Gastroesophageal sphincter (tissue), 4 donors: ENCODE measurements at regions not wholly inside any gene's neighbourhood (a gene's known extent, or its start where the extent isn't known, plus 50 kb on each side); places are given as distances from the start of the nearest gene placed in this dataset.
"Not testable (repeated sequence)": the region's sequence is repeated elsewhere in the genome, so short reads cannot be mapped to it uniquely, and the experiment has no call there.

Experiments used
- ATAC-seq: fragments of 150-250 bp; one replicate; pipeline ENCODE4 v1.9.1; 2016; ENCODE audit warnings: mild to moderate bottlenecking, moderate library complexity
- H3K27ac ChIP-seq, 4 donors: fragments of 200-600 bp; sonication (generic) in 3 of 4; 1 replicate in 3 of 4; 2 replicates in 1 of 4; pipeline ENCODE4 v1.5.1; 2016 to 2019
- H3K27me3 ChIP-seq: fragments of 200-600 bp; sonication (generic); one replicate; pipeline ENCODE4 v1.5.1; 2019
- H3K36me3 ChIP-seq, 2 donors: fragments of 200-600 bp; sonication (generic); one replicate each; pipeline ENCODE4 v1.5.1; 2019; ENCODE audit warnings: control low read depth in 1 of 2
- H3K4me1 ChIP-seq, 3 donors: fragments of 200-600 bp; sonication (generic); 1 replicate in 2 of 3; 2 replicates in 1 of 3; pipeline ENCODE4 v1.5.1; 2016 to 2019; ENCODE audit warnings: control low read depth in 2 of 3
- H3K4me3 ChIP-seq, 2 donors: fragments of 200-600 bp; sonication (generic); one replicate each; pipeline ENCODE4 v1.5.1; 2019; ENCODE audit warnings: mild to moderate bottlenecking in 1 of 2, moderate library complexity in 1 of 2
- H3K9me3 ChIP-seq, 3 donors: fragments of 200-600 bp; sonication (generic); one replicate each; pipeline ENCODE4 v1.5.1; 2017 to 2019; ENCODE audit warnings: control low read depth in 2 of 3
- EP300 ChIP-seq: sonication (generic); formaldehyde crosslinking; IDR thresholded peaks from one replicate; pipeline ENCODE4 v1.6.1; 2017; ENCODE audit warnings: antibody characterized with exemption, mild to moderate bottlenecking
- POLR2A ChIP-seq, 2 donors: fragments of 450-650 bp; IDR thresholded peaks; one replicate each; pipeline ENCODE4 v1.6.1; 2017; ENCODE audit warnings: antibody characterized with exemption in 2 of 2, mild to moderate bottlenecking in 2 of 2, moderate library complexity in 1 of 2
- POLR2AphosphoS5 ChIP-seq: sonication (generic); formaldehyde crosslinking; IDR thresholded peaks from one replicate; pipeline ENCODE4 v1.6.1; 2017; ENCODE audit warnings: antibody characterized with exemption
- WGBS, 2 donors: methylation state at CpG; one replicate each; pipeline ENCODE4 v1.1.5; 2018; ENCODE audit warnings: low coverage in 1 of 2; 5-methylcytosine and 5-hydroxymethylcytosine counted together
- TF ChIP-seq, protein P1 (sequence below), 4 experiments: fragments of 200-600 bp in 2 of 4; fragments of 450-650 bp in 2 of 4; sonication (generic) in 1 of 4; IDR thresholded peaks; one replicate each; pipeline ENCODE4 v1.5.1; 2017 to 2019; ENCODE audit warnings: antibody characterized with exemption in 4 of 4, mild to moderate bottlenecking in 2 of 4, moderate library complexity in 2 of 4

DNA sequence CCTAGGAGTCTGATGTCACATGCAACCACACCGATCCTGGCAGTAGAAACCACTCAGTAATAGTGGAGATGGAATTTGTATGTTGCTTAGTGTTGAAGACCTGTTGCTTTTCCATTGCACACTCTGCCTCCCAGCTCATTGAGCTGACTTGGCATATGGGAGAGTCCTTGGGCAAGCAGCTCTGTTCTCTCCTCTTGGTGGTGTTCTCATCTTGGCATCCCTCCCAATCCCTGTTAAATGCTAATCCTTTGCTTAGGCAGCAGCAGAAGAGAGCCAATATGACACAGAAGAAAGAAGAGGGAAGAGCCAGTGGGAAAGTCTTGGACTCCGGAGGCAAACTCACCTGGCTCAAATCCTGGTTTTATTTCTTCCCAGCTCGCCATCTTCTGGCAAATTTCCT is 178.0 kb upstream of the CAND1 start:
- 29 to 53% methylated on average over 2 to 3 of the region's 3 CpGs for WGBS, 2 donors
- H3K36me3 ChIP-seq: no peaks in the 10 kb centered on the region
- H3K4me3 ChIP-seq: no peak overlapping the region
- no peaks in the 10 kb centered on the region for H3K27me3 ChIP-seq
- TF ChIP-seq POLR2AphosphoS5 (peak; percentile 11), POLR2A (IDR thresholded peaks at IDR 0.05) (no peak)
- ATAC-seq: peak; percentile 41
- H3K9me3 ChIP-seq: no peaks in the 10 kb centered on the region
- H3K4me1 ChIP-seq: peaks cover 0 to 9% (median 0%) of the 10 kb centered on the region in 3 donors
- no peak overlapping the region for H3K27ac ChIP-seq

DNA sequence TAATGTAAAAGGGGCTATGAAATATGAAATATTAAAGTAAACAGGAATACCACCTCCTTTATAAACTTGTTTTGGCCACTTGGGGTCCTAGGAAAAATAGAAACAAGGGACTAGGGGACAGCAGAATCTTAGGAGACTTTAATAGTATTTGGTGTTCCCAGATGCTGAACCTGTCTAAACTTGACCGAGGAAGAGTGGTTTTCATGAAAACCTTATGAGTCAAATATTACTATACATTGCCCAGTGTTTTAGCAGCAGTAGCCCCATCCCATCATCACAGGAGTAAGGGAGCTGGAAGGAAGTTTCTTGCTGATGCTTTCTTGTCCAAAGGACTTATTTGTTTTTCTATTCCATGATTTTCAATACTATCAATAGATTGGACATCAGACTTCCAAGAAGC is 177.5 kb upstream of the CAND1 start:
- TF ChIP-seq POLR2AphosphoS5 (no peak), EP300 (no peak), POLR2A (IDR thresholded peaks at IDR 0.05) (no peak)
- TF ChIP-seq, protein P1, sequence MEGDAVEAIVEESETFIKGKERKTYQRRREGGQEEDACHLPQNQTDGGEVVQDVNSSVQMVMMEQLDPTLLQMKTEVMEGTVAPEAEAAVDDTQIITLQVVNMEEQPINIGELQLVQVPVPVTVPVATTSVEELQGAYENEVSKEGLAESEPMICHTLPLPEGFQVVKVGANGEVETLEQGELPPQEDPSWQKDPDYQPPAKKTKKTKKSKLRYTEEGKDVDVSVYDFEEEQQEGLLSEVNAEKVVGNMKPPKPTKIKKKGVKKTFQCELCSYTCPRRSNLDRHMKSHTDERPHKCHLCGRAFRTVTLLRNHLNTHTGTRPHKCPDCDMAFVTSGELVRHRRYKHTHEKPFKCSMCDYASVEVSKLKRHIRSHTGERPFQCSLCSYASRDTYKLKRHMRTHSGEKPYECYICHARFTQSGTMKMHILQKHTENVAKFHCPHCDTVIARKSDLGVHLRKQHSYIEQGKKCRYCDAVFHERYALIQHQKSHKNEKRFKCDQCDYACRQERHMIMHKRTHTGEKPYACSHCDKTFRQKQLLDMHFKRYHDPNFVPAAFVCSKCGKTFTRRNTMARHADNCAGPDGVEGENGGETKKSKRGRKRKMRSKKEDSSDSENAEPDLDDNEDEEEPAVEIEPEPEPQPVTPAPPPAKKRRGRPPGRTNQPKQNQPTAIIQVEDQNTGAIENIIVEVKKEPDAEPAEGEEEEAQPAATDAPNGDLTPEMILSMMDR (IDR thresholded peaks at IDR 0.05): no peak

DNA sequence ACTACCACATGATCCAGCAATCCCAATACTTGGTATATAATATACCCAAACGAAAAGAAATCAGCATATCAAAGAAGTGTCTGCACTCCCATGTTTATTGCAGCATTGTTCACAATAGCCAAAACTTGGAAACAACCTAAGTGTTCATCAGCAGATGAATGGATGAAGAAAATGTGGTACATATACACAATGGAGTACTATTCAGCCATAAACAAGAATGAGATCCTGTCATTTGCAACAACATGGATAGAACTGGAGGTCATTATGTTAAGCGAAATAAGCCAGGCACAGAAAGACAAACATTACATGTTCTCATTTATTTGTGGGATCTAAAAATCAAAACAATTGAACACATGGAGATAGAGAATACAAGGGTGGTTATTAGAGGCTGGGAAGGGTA is 176.2 kb upstream of the CAND1 start:
- not testable (repeated sequence) for H3K9me3 ChIP-seq, H3K4me1 ChIP-seq, H3K36me3 ChIP-seq, H3K27me3 ChIP-seq, ATAC-seq, H3K27ac ChIP-seq, H3K4me3 ChIP-seq
- WGBS, 2 donors: 76% methylated on average over 2 of the region's 2 CpGs; no CpG with 5 or more reads in 1 of the 2 donors

More for the DNA sequence above, 177.5 kb upstream of the CAND1 start:
- Histone ChIP-seq H3K9me3 (no peaks in the 10 kb centered on the region), H3K4me3 (no peak overlapping the region), H3K27me3 (no peaks in the 10 kb centered on the region), H3K4me1 (peaks cover 0 to 9% (median 0%) of the 10 kb centered on the region in 3 donors), H3K27ac (no peak overlapping the region), H3K36me3 (no peaks in the 10 kb centered on the region)
- no peak for ATAC-seq
- 77 to 92% methylated on average over 1 of the region's 1 CpG for WGBS, 2 donors

DNA sequence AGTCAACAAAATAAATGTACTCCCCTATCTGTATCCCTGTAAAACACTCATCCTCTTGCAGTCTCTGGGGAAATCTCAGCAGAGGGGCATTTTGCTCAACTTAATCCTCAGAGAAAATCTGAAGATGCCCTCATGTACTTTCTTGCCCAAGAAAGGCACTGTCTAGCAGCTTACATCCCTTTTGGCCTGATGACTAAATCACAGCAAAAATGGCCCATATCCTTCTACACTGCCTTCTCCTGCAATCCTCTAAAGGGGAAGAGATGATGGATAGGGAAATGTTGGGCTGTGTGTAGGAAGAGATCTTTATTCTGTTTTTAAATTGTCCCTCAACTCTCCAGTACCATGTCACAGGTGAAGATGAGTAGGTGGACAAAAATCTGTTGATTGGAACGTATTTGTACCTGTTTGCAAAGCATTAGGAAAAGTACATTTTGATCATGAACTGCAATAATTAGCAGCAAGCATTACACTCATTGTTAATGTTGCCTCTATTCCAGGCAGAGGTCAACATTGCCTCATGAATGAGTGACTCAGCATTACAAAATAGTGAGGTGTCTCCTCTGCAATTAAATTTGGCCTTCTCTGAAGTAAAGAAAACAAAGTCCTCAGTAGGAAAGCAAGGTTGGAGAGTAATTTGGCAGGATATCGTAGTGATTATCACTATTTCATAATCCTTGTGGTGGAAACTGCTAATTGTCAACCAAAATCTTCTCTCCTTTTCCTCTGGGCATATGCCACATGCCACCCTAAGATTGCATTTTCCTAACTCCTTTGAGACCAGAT is 172.4 kb upstream of the CAND1 start:
- Histone ChIP-seq H3K27me3 (no peaks in the 10 kb centered on the region), H3K4me1 (peaks cover 0 to 2% (median under 1%) of the 10 kb centered on the region in 3 donors), H3K36me3 (no peaks in the 10 kb centered on the region), H3K4me3 (no peak overlapping the region), H3K9me3 (no peaks in the 10 kb centered on the region), H3K27ac (peak overlapping the region in 1 of 4 donors; percentile 13)
- ATAC-seq: peak; percentile 83
- WGBS, 2 donors: 56 to 62% methylated on average over 2 of the region's 2 CpGs
- TF ChIP-seq EP300 (no peak), POLR2AphosphoS5 (peak; percentile 74)

DNA sequence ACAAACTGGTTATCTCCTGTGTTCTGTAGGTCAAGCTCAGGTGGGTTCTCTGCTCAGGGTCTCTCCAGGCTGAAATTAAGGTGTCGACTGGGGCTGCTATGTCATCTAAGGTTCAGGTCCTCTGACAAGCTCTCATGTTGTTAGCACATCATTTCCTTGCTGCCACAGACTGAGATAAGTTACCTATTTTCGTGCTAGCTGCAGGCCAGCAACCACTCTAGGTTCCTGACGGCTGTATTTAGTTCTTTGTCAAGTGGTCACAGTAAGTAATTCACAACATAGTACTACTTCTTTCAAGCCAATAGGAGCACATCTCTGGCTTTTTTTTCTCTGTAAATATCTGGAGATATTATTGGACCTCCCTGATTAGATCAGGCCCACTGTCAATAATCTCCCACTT is 169.3 kb upstream of the CAND1 start:
- H3K27me3 ChIP-seq: no peaks in the 10 kb centered on the region
- peaks cover 0 to 2% (median 0%) of the 10 kb centered on the region in 3 donors for H3K4me1 ChIP-seq
- no peak overlapping the region for H3K4me3 ChIP-seq
- H3K27ac ChIP-seq: no peak overlapping the region
- no peaks in the 10 kb centered on the region for H3K9me3 ChIP-seq
- TF ChIP-seq POLR2A (IDR thresholded peaks at IDR 0.05) (no peak), EP300 (no peak), POLR2AphosphoS5 (no peak)
- TF ChIP-seq, protein P1 (IDR thresholded peaks at IDR 0.05): no peak
- WGBS, 2 donors: 76 to 87% methylated on average over 3 of the region's 3 CpGs
- no peaks in the 10 kb centered on the region for H3K36me3 ChIP-seq
- ATAC-seq: no peak

DNA sequence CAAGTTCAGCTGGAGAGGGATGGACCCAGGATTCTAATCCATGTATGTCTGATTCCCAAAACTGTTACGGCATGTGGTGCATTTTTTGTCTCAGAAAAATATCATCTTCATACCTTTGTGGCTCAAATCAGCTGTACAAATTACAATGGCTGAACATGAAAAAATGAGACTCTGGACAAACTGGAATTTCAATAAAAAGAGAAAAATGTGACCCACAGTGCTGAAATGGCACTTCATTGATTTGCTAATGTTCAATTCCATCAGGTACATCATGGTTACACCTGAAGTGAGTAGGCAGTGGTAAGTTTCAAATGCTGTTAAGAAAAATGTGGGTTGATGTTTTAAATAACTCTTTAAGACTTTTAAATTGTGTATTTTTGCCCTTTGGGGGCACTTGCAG is 165.6 kb upstream of the CAND1 start:
- no peaks in the 10 kb centered on the region for H3K27me3 ChIP-seq
- 83 to 100% methylated on average over 1 of the region's 1 CpG for WGBS, 2 donors
- H3K9me3 ChIP-seq: peaks cover 0 to 24% (median 0%) of the 10 kb centered on the region in 3 donors
- no peak overlapping the region for H3K4me3 ChIP-seq
- H3K27ac ChIP-seq: no peak overlapping the region
- H3K4me1 ChIP-seq: no peaks in the 10 kb centered on the region
- TF ChIP-seq POLR2AphosphoS5: no peak
- TF ChIP-seq, protein P1 (IDR thresholded peaks at IDR 0.05): no peak
- no peaks in the 10 kb centered on the region for H3K36me3 ChIP-seq
- no peak for ATAC-seq
